HG03139 (cell line): ENCODE measurements at regions not wholly inside any gene's neighbourhood (a gene's known extent, or its start where the extent isn't known, plus 50 kb on each side); places are given as distances from the start of the nearest gene placed in this dataset.
"Not testable (repeated sequence)": the region's sequence is repeated elsewhere in the genome, so short reads cannot be mapped to it uniquely, and the experiment has no call there.

Experiments
- ATAC-seq: cut with Tn5 transposase; IDR thresholded peaks from one replicate; pipeline ENCODE4 v1.9.1; 2021; ENCODE audit not compliant: unreplicated experiment

DNA sequence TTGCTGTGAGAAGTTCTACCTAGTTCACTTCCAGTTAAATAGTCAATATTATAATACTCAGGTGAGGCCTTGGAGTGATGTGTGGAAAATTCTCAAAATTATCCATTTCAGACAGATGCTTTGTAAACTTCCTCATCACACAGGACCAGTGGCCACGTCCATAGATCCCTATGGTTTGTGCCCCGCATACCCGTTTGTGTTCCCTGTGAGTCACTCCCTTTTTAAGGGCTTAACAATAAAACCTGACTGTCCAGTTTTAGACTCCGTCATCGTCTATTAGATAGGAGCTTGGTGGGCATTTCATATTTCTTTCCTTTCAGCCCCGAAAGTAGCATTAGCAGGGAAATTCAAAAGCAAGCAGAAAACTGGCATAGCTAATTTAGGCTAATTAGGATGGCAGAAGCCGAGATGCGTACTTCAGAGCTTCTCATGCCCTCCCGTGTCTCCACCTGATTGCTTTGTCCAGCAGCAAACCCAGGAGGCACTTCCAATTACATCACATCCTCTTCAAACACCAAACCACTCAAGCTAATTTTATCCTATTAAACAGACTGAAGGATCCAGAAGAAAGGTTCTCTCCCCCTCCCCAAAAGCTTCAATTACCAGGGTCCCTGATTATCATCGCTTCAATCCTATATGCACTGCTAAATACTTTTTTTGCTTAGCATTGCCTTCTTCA, 186.6 kb upstream of the OTX2 start:
- no peak for ATAC-seq

DNA sequence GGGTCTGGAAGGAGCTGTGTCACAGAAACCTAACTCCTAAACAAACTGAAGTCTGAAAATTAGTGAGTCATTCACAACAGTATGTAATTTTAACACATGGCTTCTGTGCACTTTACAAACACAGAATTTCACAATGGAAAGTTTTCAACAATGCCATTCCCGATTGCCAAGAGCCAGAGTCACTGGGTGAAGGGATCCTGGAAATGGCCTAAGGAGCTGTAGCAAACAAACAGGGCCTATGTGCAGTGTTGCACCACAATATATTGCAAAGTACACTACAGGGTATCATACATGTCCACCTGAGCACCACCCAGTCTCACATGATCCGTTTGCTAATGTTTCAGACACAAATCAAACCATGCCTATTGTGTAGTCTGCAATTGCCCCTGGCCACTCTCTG, 184.7 kb upstream of the OTX2 start:
- ATAC-seq, result no peak

- no peak for ATAC-seq
These were observed 182.1 kb upstream of the OTX2 start for GRCh38 chr14:56992332-56992820.

GRCh38 chr14:56990991-56991627, 180.8 kb upstream of the OTX2 start:
- ATAC-seq, result not testable (repeated sequence)

GRCh38 chr14:56989359-56989758, 179.1 kb upstream of the OTX2 start:
- no peak for ATAC-seq

GRCh38 chr14:56979936-56980335, 169.7 kb upstream of the OTX2 start:
- ATAC-seq, result no peak

DNA sequence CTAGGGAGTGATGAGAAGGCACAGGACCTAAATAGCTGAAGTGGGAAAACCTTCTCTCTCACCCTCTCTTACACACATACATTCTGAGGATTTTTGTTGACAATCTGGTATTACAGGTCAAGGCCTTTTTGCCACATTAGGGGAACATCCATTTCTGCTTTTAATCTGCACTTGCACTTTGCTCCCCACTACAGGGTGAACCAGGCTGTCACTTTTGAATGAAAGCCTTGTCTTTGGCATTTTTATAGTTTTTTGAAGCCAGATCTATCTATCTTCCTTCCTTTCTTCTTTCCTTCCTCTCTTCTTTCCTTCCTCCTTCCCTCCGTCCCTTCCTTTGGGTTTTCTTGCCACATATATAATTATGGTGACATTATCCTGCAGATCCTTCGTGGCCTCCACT, 165.9 kb upstream of the OTX2 start:
- no peak for ATAC-seq

DNA sequence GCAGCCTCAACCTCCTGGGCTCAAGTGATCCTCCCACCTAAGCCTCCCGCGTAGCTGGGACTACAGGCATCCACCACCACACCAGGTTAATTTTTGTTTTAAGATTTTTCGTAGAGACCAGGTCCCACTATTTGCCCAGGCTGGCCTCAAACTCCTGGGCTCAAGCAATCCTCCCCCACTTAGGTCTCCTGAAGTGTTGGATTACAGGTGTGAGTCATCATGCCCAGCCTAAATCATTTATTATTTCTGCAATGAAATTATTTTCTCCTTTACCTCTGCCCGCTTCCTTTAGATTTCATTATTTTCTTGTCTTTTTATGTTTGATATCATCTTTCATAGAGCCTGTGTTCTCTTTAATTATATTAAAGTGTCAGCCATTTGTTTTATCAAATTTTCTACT, 165.2 kb upstream of the OTX2 start:
- no peak for ATAC-seq

GRCh38 chr14:56972948-56973347, 162.7 kb upstream of the OTX2 start:
- ATAC-seq, result no peak

- ATAC-seq, result no peak
These were observed 154.6 kb upstream of the OTX2 start for GRCh38 chr14:56964895-56965294.

- ATAC-seq, result no peak
These were observed 153.1 kb upstream of the OTX2 start for GRCh38 chr14:56963381-56963780.

GRCh38 chr14:56962444-56963080, 152.3 kb upstream of the OTX2 start:
- ATAC-seq, result no peak

DNA sequence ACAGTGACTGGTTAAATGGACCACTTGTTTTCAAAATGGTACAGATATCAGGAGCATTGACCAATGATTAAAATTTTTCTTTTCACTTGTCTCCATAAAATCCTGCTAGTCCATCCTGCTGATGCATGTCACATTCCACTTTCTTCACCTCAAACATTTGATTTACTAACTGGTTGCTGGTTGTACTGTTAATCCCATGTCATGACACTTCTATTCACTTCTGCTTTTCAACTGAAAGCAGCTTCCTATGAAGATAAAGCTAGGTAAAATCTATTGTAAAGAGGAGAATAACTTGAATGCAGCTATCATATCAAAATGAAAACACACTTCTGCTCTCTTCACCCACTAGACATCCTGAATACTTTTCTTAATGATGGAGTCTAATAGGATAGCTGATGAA, 149.6 kb upstream of the OTX2 start:
- ATAC-seq, result no peak

GRCh38 chr14:56959121-56959520, 148.8 kb upstream of the OTX2 start:
- no peak for ATAC-seq

DNA sequence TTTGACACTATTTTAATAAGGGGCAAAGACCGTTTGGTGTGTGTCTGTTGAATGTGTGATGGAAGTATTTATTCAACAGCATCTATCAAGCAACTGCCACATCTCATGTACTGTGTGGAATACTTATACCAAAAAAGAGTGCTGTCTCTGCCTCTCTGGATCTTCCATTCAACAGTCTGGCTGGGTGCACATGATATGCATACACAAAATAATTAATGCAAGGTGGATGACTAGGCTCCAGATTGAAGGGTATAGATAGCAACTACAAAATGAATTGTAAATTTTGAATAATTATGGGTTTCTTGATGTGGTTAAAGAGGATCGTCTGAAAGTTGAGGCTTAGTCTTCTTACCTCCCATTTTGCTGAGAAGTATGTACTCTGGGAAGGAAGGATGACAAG, 145.9 kb upstream of the OTX2 start:
- ATAC-seq, result no peak

DNA sequence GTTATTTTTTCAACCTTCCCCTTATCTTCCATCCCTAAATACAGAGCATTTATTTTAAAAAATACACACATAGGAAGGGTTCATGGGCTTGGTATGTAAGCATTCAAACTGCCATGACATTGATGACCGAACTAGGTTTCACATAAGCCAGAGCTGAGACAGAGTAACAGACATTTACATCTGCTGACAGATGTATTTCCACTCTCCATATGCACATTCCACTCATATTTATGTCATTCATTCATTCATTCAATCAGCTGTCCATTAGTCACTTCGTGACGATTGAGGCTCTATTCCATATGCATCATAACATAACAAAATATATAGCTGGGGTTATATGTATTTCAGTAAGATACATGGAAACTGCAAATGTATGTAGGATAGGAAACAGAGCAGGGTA, 145.5 kb upstream of the OTX2 start:
- ATAC-seq, result no peak

DNA sequence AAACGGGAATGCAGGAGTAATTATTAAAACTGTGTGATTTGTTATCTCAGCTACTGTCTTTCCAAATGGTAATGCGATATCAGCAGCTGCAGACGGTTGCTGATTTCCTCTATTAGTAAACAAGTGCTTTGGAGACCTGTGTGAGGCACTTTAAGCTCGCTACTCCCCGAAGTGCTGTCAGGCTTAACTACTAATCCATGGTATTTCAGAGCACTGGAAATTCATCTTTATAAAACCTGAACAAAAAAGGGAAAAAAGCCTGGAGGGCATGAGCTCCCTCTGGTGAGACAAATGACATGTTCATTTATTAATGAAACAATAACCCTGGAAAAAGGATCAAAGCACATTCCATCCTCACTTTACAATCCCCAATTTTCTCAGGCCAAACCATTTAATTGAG, 143.6 kb upstream of the OTX2 start:
- ATAC-seq, result no peak

DNA sequence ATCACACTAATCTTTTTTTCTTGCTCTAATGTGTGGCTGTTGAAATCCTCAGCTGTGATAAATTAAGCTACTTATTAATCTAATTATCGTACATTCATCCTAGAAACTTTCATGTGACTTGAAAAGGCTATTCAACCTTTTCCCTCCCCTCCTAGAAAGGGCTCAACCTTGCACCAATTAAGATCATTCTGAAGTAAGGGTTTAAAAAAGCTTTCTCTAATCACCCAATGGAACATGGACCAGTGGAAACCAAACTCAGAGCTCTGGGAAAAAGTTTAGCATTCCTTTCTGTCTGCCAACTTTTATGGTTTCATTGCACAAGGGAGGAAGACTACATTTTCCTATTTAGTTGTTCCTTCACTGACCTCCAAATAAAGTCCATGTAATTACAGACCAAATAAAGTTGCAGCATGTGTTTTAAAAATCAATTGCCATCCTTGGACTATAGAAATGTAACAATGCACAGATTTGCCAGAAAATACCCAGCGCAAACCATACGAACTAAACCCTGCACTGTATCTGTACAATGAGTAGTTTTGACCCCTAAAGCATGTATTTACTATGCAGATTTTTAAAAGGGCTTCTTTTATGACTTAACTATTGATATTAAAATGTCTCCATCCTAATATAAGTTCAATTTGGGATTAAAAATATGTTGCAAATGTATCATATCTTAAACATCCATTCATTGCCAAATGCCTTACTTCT, 142.6 kb upstream of the OTX2 start:
- ATAC-seq, result no peak

GRCh38 chr14:56949828-56950227, 139.5 kb upstream of the OTX2 start:
- no peak for ATAC-seq

- ATAC-seq, result no peak
These were observed 135.0 kb upstream of the OTX2 start for GRCh38 chr14:56945291-56945690.

GRCh38 chr14:56944397-56944796, 134.1 kb upstream of the OTX2 start:
- ATAC-seq, result no peak

GRCh38 chr14:56933446-56933845, 123.2 kb upstream of the OTX2 start:
- ATAC-seq, result no peak
